A673 (cell line): ENCODE measurements at regions not wholly inside any gene's neighbourhood (a gene's known extent, or its start where the extent isn't known, plus 50 kb on each side); places are given as distances from the start of the nearest gene placed in this dataset.

ENCODE experiments used
- EZH2 ChIP-seq: fragments of 200-600 bp; sonication (generic); IDR thresholded peaks from 2 replicates; pipeline ENCODE4 v1.6.1; 2017; ENCODE audit warnings: borderline replicate concordance, low read depth, mild to moderate bottlenecking, mixed read lengths, antibody characterized with exemption, low read length; ENCODE audit not compliant: poor library complexity, severe bottlenecking
- TF ChIP-seq, protein P1 (sequence below): fragments of 300-800, 200-600 bp; sonication (generic); conservative IDR thresholded peaks from 2 replicates; pipeline ENCODE4 v1.5.1; 2017; ENCODE audit warnings: low read depth, mild to moderate bottlenecking, antibody characterized with exemption, low read length, moderate library complexity, mixed read lengths

DNA sequence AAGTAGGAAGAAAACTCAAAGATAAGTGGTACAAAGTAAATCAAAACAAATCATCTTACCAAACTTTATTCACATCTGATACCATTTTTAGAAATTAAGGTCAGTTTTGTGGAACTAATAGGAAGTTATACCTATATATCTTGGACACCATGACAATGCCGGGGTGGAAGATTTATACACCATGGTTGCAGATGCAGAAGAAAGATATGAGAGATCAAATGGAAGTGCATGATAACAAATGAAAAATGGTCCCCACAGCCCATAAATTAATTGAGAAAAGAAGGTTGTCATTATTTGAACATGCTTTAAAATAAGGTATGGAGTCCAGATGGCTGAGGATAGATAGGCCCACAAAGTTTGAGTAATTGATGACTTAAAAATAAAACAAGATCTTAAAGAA is 276.8 kb downstream of the TSHZ3 start:
- TF ChIP-seq, protein P1, sequence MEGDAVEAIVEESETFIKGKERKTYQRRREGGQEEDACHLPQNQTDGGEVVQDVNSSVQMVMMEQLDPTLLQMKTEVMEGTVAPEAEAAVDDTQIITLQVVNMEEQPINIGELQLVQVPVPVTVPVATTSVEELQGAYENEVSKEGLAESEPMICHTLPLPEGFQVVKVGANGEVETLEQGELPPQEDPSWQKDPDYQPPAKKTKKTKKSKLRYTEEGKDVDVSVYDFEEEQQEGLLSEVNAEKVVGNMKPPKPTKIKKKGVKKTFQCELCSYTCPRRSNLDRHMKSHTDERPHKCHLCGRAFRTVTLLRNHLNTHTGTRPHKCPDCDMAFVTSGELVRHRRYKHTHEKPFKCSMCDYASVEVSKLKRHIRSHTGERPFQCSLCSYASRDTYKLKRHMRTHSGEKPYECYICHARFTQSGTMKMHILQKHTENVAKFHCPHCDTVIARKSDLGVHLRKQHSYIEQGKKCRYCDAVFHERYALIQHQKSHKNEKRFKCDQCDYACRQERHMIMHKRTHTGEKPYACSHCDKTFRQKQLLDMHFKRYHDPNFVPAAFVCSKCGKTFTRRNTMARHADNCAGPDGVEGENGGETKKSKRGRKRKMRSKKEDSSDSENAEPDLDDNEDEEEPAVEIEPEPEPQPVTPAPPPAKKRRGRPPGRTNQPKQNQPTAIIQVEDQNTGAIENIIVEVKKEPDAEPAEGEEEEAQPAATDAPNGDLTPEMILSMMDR, result no peak
- no peak for TF ChIP-seq EZH2
